ES-I3 (cell line): ENCODE measurements at regions not wholly inside any gene's neighbourhood (a gene's known extent, or its start where the extent isn't known, plus 50 kb on each side); places are given as distances from the start of the nearest gene placed in this dataset.

Experiments used
- H3K36me3 ChIP-seq: 2 replicates; pipeline ENCODE4 v1.6.1; 2013; ENCODE audit warnings: mild to moderate bottlenecking, low read length, control low read depth, moderate library complexity; ENCODE audit not compliant: insufficient read depth
- H3K4me1 ChIP-seq: 2 replicates; pipeline ENCODE4 v1.6.1; 2013; ENCODE audit warnings: mild to moderate bottlenecking, control low read depth, low read length; ENCODE audit not compliant: insufficient read depth
- H3K9ac ChIP-seq: 2 replicates; pipeline ENCODE4 v1.6.1; 2013; ENCODE audit warnings: low read depth, mild to moderate bottlenecking, low read length, moderate library complexity
- H3K9me3 ChIP-seq: 2 replicates; pipeline ENCODE4 v1.6.1; 2013; ENCODE audit warnings: mild to moderate bottlenecking, low read length, moderate library complexity; ENCODE audit not compliant: control insufficient read depth, insufficient read depth

GRCh38 chr6:40295251-40295950, 291.8 kb downstream of the LRFN2 start:
- Histone ChIP-seq H3K36me3 (no peaks in the 10 kb centered on the region), H3K9ac (no peak overlapping the region), H3K4me1 (peaks cover 9% of the 10 kb centered on the region), H3K9me3 (no peaks in the 10 kb centered on the region)

- Histone ChIP-seq H3K36me3 (no peaks in the 10 kb centered on the region), H3K9ac (no peak overlapping the region), H3K9me3 (no peaks in the 10 kb centered on the region), H3K4me1 (peaks cover 15% of the 10 kb centered on the region)
Observed at GRCh38 chr6:40293460-40294185, 293.5 kb downstream of the LRFN2 start.

- peaks cover 15% of the 10 kb centered on the region for H3K4me1 ChIP-seq
- H3K36me3 ChIP-seq = no peaks in the 10 kb centered on the region
- H3K9ac ChIP-seq = no peak overlapping the region
- no peaks in the 10 kb centered on the region for H3K9me3 ChIP-seq
Observed at GRCh38 chr6:40293060-40293459, 294.1 kb downstream of the LRFN2 start.

GRCh38 chr6:40290816-40291215, 296.3 kb downstream of the LRFN2 start:
- Histone ChIP-seq H3K9me3 (no peaks in the 10 kb centered on the region), H3K4me1 (peaks cover 25% of the 10 kb centered on the region), H3K9ac (no peak overlapping the region), H3K36me3 (no peaks in the 10 kb centered on the region)

GRCh38 chr6:40288919-40289318, 298.2 kb downstream of the LRFN2 start:
- Histone ChIP-seq H3K9ac (no peak overlapping the region), H3K4me1 (peaks cover 35% of the 10 kb centered on the region), H3K9me3 (no peaks in the 10 kb centered on the region), H3K36me3 (no peaks in the 10 kb centered on the region)

- peaks cover 26% of the 10 kb centered on the region for H3K4me1 ChIP-seq
- no peaks in the 10 kb centered on the region for H3K36me3 ChIP-seq
- H3K9ac ChIP-seq = no peak overlapping the region
- no peaks in the 10 kb centered on the region for H3K9me3 ChIP-seq
Observed at GRCh38 chr6:40287296-40287850, 299.8 kb downstream of the LRFN2 start.

GRCh38 chr6:40286721-40287120, 300.4 kb downstream of the LRFN2 start:
- Histone ChIP-seq H3K4me1 (peaks cover 26% of the 10 kb centered on the region), H3K9me3 (no peaks in the 10 kb centered on the region), H3K9ac (no peak overlapping the region), H3K36me3 (no peaks in the 10 kb centered on the region)

- peaks cover 26% of the 10 kb centered on the region for H3K4me1 ChIP-seq
- H3K9me3 ChIP-seq = no peaks in the 10 kb centered on the region
- H3K36me3 ChIP-seq = no peaks in the 10 kb centered on the region
- H3K9ac ChIP-seq = no peak overlapping the region; the same call in 1 of the 2 replicates
Observed at GRCh38 chr6:40285996-40286395, 301.2 kb downstream of the LRFN2 start.

GRCh38 chr6:40285535-40285934, 301.6 kb downstream of the LRFN2 start:
- Histone ChIP-seq H3K9ac (no peak overlapping the region), H3K9me3 (no peaks in the 10 kb centered on the region), H3K4me1 (peaks cover 26% of the 10 kb centered on the region), H3K36me3 (no peaks in the 10 kb centered on the region)

- H3K36me3 ChIP-seq = no peaks in the 10 kb centered on the region
- no peaks in the 10 kb centered on the region for H3K9me3 ChIP-seq
- H3K4me1 ChIP-seq = peaks cover 20% of the 10 kb centered on the region
- no peak overlapping the region for H3K9ac ChIP-seq
Observed at GRCh38 chr6:40282986-40283385, 304.2 kb downstream of the LRFN2 start.

- Histone ChIP-seq H3K9me3 (no peaks in the 10 kb centered on the region), H3K4me1 (peaks cover 13% of the 10 kb centered on the region), H3K36me3 (no peaks in the 10 kb centered on the region), H3K9ac (no peak overlapping the region)
Observed at GRCh38 chr6:40281402-40281801, 305.8 kb downstream of the LRFN2 start.

GRCh38 chr6:40280231-40280630, 306.9 kb downstream of the LRFN2 start:
- Histone ChIP-seq H3K4me1 (peaks cover 4% of the 10 kb centered on the region), H3K9me3 (no peaks in the 10 kb centered on the region), H3K9ac (no peak overlapping the region), H3K36me3 (no peaks in the 10 kb centered on the region)

- Histone ChIP-seq H3K9ac (no peak overlapping the region), H3K4me1 (no peaks in the 10 kb centered on the region), H3K36me3 (no peaks in the 10 kb centered on the region), H3K9me3 (no peaks in the 10 kb centered on the region)
Observed at GRCh38 chr6:40276141-40276540, 311.0 kb downstream of the LRFN2 start.

GRCh38 chr6:40274058-40274457, 313.1 kb downstream of the LRFN2 start:
- H3K36me3 ChIP-seq = no peaks in the 10 kb centered on the region
- H3K4me1 ChIP-seq = no peaks in the 10 kb centered on the region
- no peaks in the 10 kb centered on the region for H3K9me3 ChIP-seq
- no peak overlapping the region for H3K9ac ChIP-seq

- peaks cover 8% of the 10 kb centered on the region; the same call in 1 of the 2 replicates for H3K4me1 ChIP-seq
- H3K9ac ChIP-seq = no peak overlapping the region
- no peaks in the 10 kb centered on the region for H3K36me3 ChIP-seq
- H3K9me3 ChIP-seq = no peaks in the 10 kb centered on the region
Observed at GRCh38 chr6:40268614-40269013, 318.6 kb downstream of the LRFN2 start.
